GM10248 (cell line): ENCODE measurements at regions not wholly inside any gene's neighbourhood (a gene's known extent, or its start where the extent isn't known, plus 50 kb on each side); places are given as distances from the start of the nearest gene placed in this dataset.

Experiments used
- CTCF ChIA-PET: fragments of 300-600 bp; sonication (Branson Sonifier 250); formaldehyde crosslinking; extraction: SDS; loops from one replicate; lab custom pipeline; 2021; ENCODE audit warnings: antibody characterized with exemption; lab: Yijun Ruan, JAX
- POLR2A ChIA-PET: fragments of 350-650 bp; sonication (Branson Sonifier 250); formaldehyde crosslinking; extraction: SDS; loops from one replicate; lab custom pipeline; 2020; ENCODE audit warnings: antibody characterized with exemption; lab: Yijun Ruan, JAX
- DNase-seq: peaks from one replicate; pipeline ENCODE4 v3.0.0; 2012; ENCODE audit errors: extremely low spot score
- TF ChIP-seq, protein P1 (sequence below): IDR thresholded peaks from 2 replicates; pipeline ENCODE4 v1.5.1; 2012; ENCODE audit warnings: mild to moderate bottlenecking, low read depth; ENCODE audit errors: extremely low read depth, missing control alignments, control extremely low read depth

GRCh38 chr6:33877982-33878535 lies 74.3 kb upstream of the MLN start:
- CTCF ChIA-PET: interaction anchor here (0.9 kb wide), 1 partner anchor 72 kb away, joined by 3 read pairs; no protein-coding TSS in a partner anchor
- DNase-seq: no peak
- TF ChIP-seq, protein P1, sequence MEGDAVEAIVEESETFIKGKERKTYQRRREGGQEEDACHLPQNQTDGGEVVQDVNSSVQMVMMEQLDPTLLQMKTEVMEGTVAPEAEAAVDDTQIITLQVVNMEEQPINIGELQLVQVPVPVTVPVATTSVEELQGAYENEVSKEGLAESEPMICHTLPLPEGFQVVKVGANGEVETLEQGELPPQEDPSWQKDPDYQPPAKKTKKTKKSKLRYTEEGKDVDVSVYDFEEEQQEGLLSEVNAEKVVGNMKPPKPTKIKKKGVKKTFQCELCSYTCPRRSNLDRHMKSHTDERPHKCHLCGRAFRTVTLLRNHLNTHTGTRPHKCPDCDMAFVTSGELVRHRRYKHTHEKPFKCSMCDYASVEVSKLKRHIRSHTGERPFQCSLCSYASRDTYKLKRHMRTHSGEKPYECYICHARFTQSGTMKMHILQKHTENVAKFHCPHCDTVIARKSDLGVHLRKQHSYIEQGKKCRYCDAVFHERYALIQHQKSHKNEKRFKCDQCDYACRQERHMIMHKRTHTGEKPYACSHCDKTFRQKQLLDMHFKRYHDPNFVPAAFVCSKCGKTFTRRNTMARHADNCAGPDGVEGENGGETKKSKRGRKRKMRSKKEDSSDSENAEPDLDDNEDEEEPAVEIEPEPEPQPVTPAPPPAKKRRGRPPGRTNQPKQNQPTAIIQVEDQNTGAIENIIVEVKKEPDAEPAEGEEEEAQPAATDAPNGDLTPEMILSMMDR: no peak
- POLR2A ChIA-PET: no interaction called here

DNA sequence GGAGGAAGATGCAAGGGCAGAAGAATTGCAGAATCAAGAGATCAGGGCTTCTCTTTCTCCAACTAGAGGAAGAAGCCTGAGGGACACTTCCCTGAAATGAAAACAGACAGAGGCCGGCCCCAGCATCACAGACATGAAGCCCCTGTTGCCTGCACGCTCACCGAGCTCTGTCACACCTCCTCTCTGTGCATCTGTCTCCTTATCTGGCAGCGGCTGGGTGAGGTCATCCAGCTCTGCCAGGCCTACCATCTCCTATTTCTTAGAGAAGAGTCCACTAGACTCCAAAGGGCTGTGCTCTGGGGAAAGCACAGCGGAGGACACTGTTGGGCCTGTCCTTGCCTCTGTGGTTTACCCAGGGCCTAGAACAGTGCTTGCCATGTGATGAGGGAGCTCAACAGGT lies 71.9 kb upstream of the MLN start:
- TF ChIP-seq, protein P1: no peak
- ChIA-PET CTCF (no interaction called here), POLR2A (no interaction called here)
- no peak for DNase-seq

- ChIA-PET CTCF (no interaction called here), POLR2A (no interaction called here)
- TF ChIP-seq, protein P1: no peak
- no peak for DNase-seq
Measured at GRCh38 chr6:33875141-33875581, 71.4 kb upstream of the MLN start.

GRCh38 chr6:33874136-33874760 lies 70.4 kb upstream of the MLN start:
- ChIA-PET POLR2A (no interaction called here), CTCF (interaction anchor here (1.0 kb wide), 1 partner anchor 13 kb away, joined by 3 read pairs; no protein-coding TSS in a partner anchor)
- DNase-seq: no peak
- TF ChIP-seq, protein P1: no peak

GRCh38 chr6:33872761-33873160 lies 69.0 kb upstream of the MLN start:
- TF ChIP-seq, protein P1: no peak
- ChIA-PET POLR2A (no interaction called here), CTCF (no interaction called here)
- DNase-seq: no peak

DNA sequence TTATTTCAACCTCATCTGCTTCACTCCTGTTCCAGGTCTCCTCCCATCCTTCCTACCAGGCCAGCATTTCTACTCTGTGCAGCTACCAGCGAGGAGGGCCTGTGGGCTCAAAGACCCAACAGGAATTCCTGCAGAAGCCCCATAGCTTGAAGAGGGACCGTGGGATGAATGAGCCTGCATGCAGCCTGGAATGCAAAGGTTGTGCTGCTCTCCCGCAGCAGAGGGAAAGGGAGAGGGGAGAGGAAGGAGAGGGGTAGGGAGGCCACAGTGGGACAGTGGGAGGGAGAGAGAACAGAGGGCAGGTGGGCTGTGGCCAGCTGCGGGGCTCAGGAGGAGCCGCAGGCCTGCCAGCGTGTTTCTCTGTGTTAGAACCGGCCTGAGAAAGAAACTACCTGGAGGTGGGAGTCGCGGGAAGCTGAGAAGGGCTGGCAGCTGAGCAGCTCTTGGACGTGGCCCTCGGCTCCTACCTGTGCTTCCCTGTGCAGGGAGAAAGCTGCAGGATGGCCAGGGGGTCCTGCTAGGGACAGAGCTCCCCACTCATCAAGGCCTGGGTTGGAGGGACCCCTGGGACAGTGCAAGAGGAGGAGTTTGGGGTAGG lies 66.1 kb upstream of the MLN start:
- POLR2A ChIA-PET: no interaction called here

More for the DNA sequence above, 66.1 kb upstream of the MLN start:
- no peak for DNase-seq
- TF ChIP-seq, protein P1: no peak
- CTCF ChIA-PET: no interaction called here
